GM23338 (cell line): ENCODE measurements at regions not wholly inside any gene's neighbourhood (a gene's known extent, or its start where the extent isn't known, plus 50 kb on each side); places are given as distances from the start of the nearest gene placed in this dataset.

Experiments
- ATAC-seq: fragments of 200-7000 bp; cut with Tn5 transposase; 3 replicates; pipeline ENCODE4 v1.9.1; 2020
- DNase-seq: peaks from one replicate; pipeline ENCODE4 v3.0.0-alpha.2; 2015; ENCODE audit warnings: low spot score
- H2AFZ ChIP-seq: fragments of 200-600 bp; sonication (generic); 2 replicates; pipeline ENCODE4 v1.8.0; 2016; ENCODE audit warnings: antibody characterized with exemption, mild to moderate bottlenecking, moderate library complexity
- H3F3A ChIP-seq: fragments of 200-600 bp; sonication (generic); replicated peaks from 2 replicates; pipeline ENCODE4 v1.8.0; 2017; ENCODE audit warnings: antibody characterized with exemption, mixed run types, low read depth
- H3K27ac ChIP-seq: fragments of 200-600 bp; sonication (generic); 2 replicates; pipeline ENCODE4 v1.6.1; 2016; ENCODE audit warnings: low read depth
- H3K27me3 ChIP-seq: fragments of 200-600 bp; sonication (generic); 2 replicates; pipeline ENCODE4 v1.8.0; 2016; ENCODE audit warnings: mild to moderate bottlenecking, mixed run types, moderate library complexity; ENCODE audit not compliant: insufficient read depth
- H3K36me3 ChIP-seq: fragments of 200-600 bp; sonication (generic); 2 replicates; pipeline ENCODE4 v1.8.0; 2016; ENCODE audit warnings: mild to moderate bottlenecking; ENCODE audit not compliant: insufficient read depth
- H3K4me1 ChIP-seq: fragments of 200-600 bp; sonication (generic); 2 replicates; pipeline ENCODE4 v1.8.0; 2016; ENCODE audit warnings: mild to moderate bottlenecking, moderate library complexity; ENCODE audit not compliant: insufficient read depth
- H3K4me2 ChIP-seq: fragments of 200-600 bp; sonication (generic); 2 replicates; pipeline ENCODE4 v1.7.1; 2017; ENCODE audit warnings: mixed run types
- H3K4me3 ChIP-seq: fragments of 200-600 bp; sonication (generic); 2 replicates; pipeline ENCODE4 v1.6.1; 2016; ENCODE audit warnings: mixed run types
- H3K79me2 ChIP-seq: fragments of 200-600 bp; sonication (generic); replicated peaks from 2 replicates; pipeline ENCODE4 v1.8.0; 2017; ENCODE audit warnings: mild to moderate bottlenecking; ENCODE audit not compliant: insufficient read depth
- H3K9me2 ChIP-seq: fragments of 200-600 bp; sonication (generic); 2 replicates; pipeline ENCODE4 v1.8.0; 2017; ENCODE audit not compliant: insufficient read depth
- H4K20me1 ChIP-seq: fragments of 200-600 bp; sonication (generic); replicated peaks from 2 replicates; pipeline ENCODE4 v1.8.0; 2017; ENCODE audit warnings: mild to moderate bottlenecking; ENCODE audit not compliant: insufficient read depth
- H3K27ac Mint-ChIP-seq: 2 replicates; pipeline ENCODE4 v1.8.0; 2020; ENCODE audit warnings: inconsistent platforms, mild to moderate bottlenecking, moderate library complexity, mixed read lengths
- H3K27me3 Mint-ChIP-seq: 3 replicates; pipeline ENCODE4 v1.8.0; 2022; ENCODE audit warnings: low read depth, mild to moderate bottlenecking, moderate library complexity, mixed read lengths, inconsistent platforms; ENCODE audit not compliant: insufficient read depth, poor library complexity
- H3K36me3 Mint-ChIP-seq: 3 replicates; pipeline ENCODE4 v1.8.0; 2021; ENCODE audit warnings: low read depth, mild to moderate bottlenecking, inconsistent platforms, moderate library complexity, mixed read lengths
- H3K4me1 Mint-ChIP-seq: 3 replicates; pipeline ENCODE4 v1.8.0; 2020; ENCODE audit warnings: mild to moderate bottlenecking, inconsistent platforms, mixed read lengths
- H3K4me3 Mint-ChIP-seq: 3 replicates; pipeline ENCODE4 v1.8.0; 2021; ENCODE audit warnings: moderate library complexity, mild to moderate bottlenecking, inconsistent platforms, mixed read lengths
- H3K9me3 Mint-ChIP-seq: 3 replicates; pipeline ENCODE4 v1.8.0; 2020; ENCODE audit warnings: moderate library complexity, mild to moderate bottlenecking, inconsistent platforms, mixed read lengths
- CTCF ChIP-seq, 2 experiments: fragments of 200-600 bp in 1 of 2; sonication (generic) in 1 of 2; conservative IDR thresholded peaks; 2 replicates each; pipeline versions ENCODE4 v1.5.1 to v1.6.1; 2016 to 2017; ENCODE audit warnings: antibody characterized with exemption in 2 of 2, low read depth in 2 of 2, mild to moderate bottlenecking in 2 of 2, moderate library complexity in 1 of 2
- ETS1 ChIP-seq: IDR thresholded peaks from 2 replicates; pipeline ENCODE4 v1.6.1; 2016; ENCODE audit warnings: antibody characterized with exemption
- EZH2 ChIP-seq: fragments of 200-600 bp; sonication (generic); IDR thresholded peaks from one replicate; pipeline ENCODE4 v1.8.0; 2017; ENCODE audit warnings: antibody characterized with exemption, mild to moderate bottlenecking, low read depth; ENCODE audit not compliant: unreplicated experiment
- EZH2phosphoT487 ChIP-seq: fragments of 200-600 bp; sonication (generic); IDR thresholded peaks from one replicate; pipeline ENCODE4 v1.8.1; 2018; ENCODE audit warnings: antibody characterized with exemption; ENCODE audit not compliant: unreplicated experiment
- JUNB ChIP-seq: IDR thresholded peaks from one replicate; pipeline ENCODE4 v1.6.1; 2016; ENCODE audit warnings: antibody characterized with exemption; ENCODE audit not compliant: unreplicated experiment
- POLR2AphosphoS5 ChIP-seq: IDR thresholded peaks from 2 replicates; pipeline ENCODE4 v1.6.1; 2016; ENCODE audit warnings: antibody characterized with exemption, low read depth
- REST ChIP-seq: IDR thresholded peaks from one replicate; pipeline ENCODE4 v1.6.1; 2018; ENCODE audit warnings: antibody characterized with exemption; ENCODE audit not compliant: unreplicated experiment
- ZNF331 ChIP-seq: fragments of 250-450 bp; sonication (Bioruptor Pico); IDR thresholded peaks from 2 replicates; pipeline ENCODE4 v1.5.0; 2020; ENCODE audit warnings: low read depth, mild to moderate bottlenecking, moderate library complexity
- ZNF462 ChIP-seq: fragments of 250-450 bp; sonication (Bioruptor Pico); IDR thresholded peaks from 2 replicates; pipeline ENCODE4 v1.5.0; 2020; ENCODE audit warnings: mild to moderate bottlenecking, moderate library complexity

- Histone ChIP-seq H3K36me3 (no peaks in the 10 kb centered on the region), H3K4me2 (no peak overlapping the region), H3K27me3 (no peaks in the 10 kb centered on the region), H4K20me1 (no peaks in the 10 kb centered on the region), H3K27ac (no peak overlapping the region), H3K9me2 (0 out of 2 replicates have a peak, but pooled peaks cover 7% of the 10 kb centered on the region), H3K79me2 (no peaks in the 10 kb centered on the region), H3K4me1 (peaks cover 7% of the 10 kb centered on the region; the same call in 1 of the 2 replicates), H3K4me3 (no peak overlapping the region), H2AFZ (no peak overlapping the region), H3F3A (no peaks in the 10 kb centered on the region)
- Mint-ChIP-seq H3K36me3 (no peaks in the 10 kb centered on the region), H3K27me3 (peaks cover 9% of the 10 kb centered on the region), H3K27ac (no peak overlapping the region), H3K4me1 (peaks cover 26% of the 10 kb centered on the region), H3K9me3 (no peaks in the 10 kb centered on the region; the same call in 2 of the 3 replicates), H3K4me3 (no peak overlapping the region)
- TF ChIP-seq JUNB, result no peak
- TF ChIP-seq EZH2phosphoT487, result no peak
- no peak for TF ChIP-seq REST
- no peak for TF ChIP-seq CTCF (conservative IDR thresholded peaks at IDR 0.05; ENCODE audit: low read depth in 2 of 2)
- no peak for TF ChIP-seq ZNF331 (CRISPR knock-in tag)
- no peak for TF ChIP-seq POLR2AphosphoS5
- TF ChIP-seq ZNF462 (CRISPR knock-in tag), result no peak
- no peak for TF ChIP-seq EZH2
- TF ChIP-seq ETS1, result no peak
- ATAC-seq (no peak), DNase-seq (no peak)
These were observed 336.7 kb upstream of the PROX1 start for GRCh38 chr1:213651077-213651476.
